ENCODE measurements at regions not wholly inside any gene's neighbourhood (a gene's known extent, or its start where the extent isn't known, plus 50 kb on each side); places are given as distances from the start of the nearest gene placed in this dataset.
"Not testable (repeated sequence)": the region's sequence is repeated elsewhere in the genome, so short reads cannot be mapped to it uniquely, and the experiment has no call there.

DNA sequence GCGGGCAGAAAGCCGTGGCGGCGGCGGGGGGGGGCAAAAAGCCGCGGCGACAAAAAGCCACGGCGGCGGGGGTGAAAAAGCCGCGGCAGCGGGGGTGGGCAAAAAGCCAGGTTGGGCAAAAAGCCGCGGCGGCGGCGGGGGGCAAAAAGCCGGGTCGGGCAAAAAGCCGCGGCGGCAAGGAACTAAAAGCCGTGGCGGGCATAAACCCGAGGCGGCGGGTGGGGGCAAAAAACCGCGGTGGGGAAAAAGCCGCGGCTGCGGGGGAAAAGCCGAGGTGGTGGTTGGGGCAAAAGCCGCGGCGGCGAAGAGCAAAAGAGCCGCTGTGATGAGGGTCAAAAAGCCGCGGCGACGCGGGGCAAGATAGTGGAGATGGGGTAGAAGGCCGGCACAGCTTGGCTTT, 1834.2 kb downstream of the FOXD4L5 start:
- DNase-seq = not testable (repeated sequence)

- not testable (repeated sequence) for DNase-seq
Measured at GRCh38 chr9:63425123-63425522, 1859.9 kb downstream of the FOXD4L5 start.

DNA sequence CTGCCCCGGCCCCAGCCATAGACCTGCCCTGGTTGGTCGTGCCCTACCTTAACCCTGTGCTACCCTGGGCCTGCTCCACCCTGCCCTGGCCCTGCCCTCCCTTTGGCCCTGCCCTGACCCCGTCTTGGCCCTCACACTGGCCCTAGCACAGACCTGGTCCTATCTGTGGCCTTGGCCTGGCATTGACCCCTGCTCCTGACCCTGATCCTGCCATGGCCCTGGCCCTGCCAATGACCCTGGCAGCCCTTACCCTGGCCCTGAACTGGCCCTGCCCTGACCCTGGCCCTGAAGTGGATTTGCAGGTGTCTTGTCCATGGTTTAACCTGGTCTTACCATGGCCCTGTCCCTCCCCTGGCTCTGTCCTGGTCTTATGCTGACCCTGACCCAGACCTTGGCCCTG, 1894.1 kb downstream of the FOXD4L5 start:
- not testable (repeated sequence) for DNase-seq

DNA sequence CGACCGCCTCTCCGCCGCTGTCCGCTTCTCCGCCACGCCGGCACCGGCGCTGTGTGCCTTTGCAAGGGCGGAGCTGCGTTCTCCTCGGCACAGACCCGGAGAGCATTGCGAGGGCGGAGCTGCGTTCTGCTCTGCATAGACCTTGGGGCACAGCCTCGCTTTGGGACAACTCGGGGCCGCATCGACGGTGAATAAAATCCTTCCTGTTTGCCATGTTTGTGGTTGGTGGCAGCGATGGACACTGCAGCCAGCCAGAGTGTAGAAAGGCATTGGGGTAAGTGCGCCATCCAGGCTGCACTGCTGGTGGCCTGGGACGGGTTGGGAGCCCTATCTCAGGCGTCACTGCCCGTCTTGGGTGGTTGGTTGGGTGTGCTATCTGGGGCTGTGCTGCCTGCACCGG, 1899.5 kb downstream of the FOXD4L5 start:
- DNase-seq = not testable (repeated sequence)

DNA sequence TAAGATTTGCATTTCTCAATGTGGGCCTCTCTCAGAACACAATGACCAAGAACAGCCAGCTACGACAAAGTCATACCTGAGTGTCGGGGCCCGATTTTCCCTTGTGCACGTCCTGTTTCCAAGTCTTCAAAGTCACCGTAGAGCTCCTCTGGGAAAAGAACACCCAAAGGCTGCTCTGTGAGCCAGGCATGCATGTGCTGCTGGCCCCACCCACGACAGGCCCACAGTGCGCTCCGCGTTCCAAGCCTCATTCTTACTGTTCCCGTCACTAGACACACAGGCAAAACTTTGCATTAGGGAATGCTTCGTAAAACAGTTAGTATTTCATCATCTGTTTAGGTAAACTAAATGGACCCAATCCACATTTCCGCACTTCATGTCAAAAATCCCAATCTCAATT, 1905.1 kb downstream of the FOXD4L5 start:
- DNase-seq = not testable (repeated sequence)

DNA sequence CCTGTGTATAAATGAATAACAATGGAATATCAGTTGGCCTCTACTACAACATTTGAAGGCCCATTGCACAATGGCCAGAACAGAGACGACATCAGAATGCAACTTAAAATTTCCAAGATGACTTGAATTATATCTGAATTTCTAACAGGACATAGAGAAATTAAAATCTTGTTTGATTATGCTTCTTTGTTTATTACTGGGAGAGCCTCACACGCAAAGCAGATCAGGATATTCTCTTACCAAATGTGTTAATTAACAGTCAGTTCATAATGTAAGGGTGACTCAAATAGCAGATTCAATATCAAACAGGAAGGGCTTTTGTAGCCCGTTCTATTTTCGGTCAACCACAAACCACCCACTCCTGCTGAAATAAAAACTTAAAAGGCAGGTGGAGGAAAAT, 1930.8 kb downstream of the FOXD4L5 start:
- DNase-seq = peak; percentile 44

- not testable (repeated sequence) for DNase-seq
Measured at GRCh38 chr9:63347347-63347746, 1937.7 kb downstream of the FOXD4L5 start.

DNA sequence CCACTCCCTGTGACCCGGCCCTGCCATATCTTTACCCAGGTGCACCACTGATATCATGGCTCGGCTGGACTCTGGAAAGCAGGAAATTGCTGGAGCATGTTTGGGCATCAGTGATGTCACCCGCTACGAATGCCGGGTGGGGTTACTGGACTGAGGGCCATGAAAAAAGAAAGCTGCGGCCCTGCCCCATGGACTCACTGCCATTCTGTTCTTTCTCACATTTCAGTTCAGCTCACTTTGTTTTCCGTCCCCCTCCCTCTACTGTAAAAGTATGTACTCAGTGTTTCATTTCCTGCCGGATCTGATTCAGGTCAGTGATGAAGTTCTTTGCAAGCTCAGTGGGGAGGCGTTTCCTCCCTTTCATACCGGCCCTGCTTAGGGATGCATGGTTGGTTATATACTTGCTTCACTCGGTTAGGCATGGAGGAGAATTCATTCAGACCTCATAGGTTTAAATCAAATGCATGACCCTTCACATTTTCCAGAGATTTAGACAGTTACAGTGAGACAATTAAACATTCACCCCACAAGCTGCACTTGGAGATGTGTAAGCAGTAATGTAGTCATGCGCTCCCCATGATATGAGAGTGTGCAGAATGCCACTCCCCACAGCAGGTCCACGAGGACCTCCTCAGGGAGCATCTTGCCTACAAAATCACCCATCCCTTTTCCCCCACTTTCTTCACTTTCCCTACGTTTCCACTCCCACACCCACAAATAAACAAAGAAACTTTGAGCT, 1938.5 kb downstream of the FOXD4L5 start:
- peak; percentile 60 for DNase-seq

DNA sequence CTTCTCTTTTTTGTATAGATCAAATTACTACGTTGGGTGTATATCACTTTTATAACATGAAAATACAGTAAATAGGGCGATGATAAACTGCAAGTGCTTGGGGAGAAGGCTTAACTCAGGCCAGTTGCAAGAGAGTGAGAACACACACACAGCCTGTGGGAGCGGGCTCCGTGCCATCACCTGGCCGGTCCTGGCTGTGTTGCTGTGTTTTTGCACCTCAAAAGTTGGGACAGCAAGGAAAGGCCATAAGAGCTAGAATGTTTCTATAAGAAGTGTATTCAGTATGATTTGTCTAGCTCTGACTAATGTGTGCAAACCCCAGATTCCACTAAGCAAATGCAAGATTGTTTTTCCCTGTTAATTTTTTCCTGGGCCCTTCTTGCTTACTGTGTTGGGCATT, 1940.6 kb downstream of the FOXD4L5 start:
- not testable (repeated sequence) for DNase-seq

GRCh38 chr9:63342528-63342927, 1942.5 kb downstream of the FOXD4L5 start:
- DNase-seq = peak; percentile 96

DNA sequence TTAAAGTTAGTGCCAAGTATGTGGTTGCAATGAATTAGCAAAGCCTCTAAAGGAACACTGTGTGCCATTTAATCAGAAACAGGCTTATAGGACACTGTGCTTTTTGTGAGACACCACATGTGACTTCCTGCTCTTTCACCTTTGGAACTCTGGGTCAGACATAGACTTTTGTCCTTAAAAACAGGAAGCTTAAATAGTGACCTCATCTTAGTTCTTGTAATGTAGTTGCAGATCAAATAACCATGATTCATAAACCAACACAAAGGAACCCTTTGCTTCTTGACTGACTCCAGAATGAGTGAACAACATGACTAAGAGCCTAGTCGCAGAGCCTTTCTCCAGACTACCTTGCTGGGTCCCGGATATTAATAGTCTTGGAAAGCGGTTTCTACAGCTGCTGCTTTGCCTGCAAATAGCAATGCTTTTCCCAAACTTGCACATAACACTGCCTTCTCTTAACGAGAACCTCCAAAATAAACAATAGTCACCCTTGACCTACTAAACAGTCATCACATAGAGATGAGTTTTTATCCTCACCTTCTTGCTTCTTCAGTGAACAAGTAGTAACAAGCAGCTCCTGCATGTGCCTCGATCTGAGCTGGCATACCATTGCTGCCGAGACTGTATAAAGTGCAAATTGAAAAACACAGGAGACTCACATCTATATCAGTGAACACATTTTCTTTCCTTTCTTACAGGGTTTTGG, 1947.0 kb downstream of the FOXD4L5 start:
- not testable (repeated sequence) for DNase-seq

DNA sequence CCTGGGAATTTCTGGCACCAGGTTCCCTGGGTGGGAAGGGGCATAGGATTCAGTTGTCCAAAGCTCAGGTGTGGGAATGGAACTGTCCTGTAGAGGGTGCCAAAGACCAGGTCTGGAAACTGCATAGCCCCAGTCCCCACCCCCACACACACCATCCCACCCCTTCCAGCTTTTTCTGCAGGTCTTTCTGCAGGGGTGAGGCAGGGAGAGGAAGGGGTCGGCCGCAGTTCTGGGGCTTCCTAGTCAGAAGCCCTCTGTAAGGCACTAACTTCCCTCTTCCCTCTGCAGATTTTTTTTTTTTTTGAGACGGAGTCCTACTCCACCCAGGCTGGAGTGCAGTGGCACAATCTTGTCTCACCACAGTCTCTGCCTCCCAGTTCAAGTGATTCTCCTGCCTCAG, 1949.7 kb downstream of the FOXD4L5 start:
- DNase-seq = not testable (repeated sequence)

- DNase-seq = not testable (repeated sequence)
Measured at GRCh38 chr9:63334187-63334586, 1950.8 kb downstream of the FOXD4L5 start.

DNA sequence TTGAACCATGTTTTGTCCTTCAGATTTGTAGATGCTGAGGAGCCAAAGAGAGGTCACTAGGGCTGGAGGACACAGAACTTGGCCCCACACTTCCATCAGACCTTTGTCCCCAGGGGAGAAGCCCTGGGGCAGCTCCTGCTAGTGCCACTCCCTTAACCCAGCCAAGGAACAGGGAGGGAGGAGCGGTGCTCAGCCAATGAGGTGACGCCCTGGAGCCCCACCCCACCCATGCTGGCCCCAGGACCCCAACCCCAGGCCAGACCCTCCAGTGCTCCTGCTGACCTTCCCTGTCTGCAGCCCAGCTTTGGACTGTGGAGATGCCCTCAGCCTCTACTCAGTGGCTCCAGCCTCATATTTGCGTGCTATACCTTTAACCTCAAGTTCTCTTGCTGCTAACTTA, 1951.9 kb downstream of the FOXD4L5 start:
- DNase-seq = not testable (repeated sequence)

DNA sequence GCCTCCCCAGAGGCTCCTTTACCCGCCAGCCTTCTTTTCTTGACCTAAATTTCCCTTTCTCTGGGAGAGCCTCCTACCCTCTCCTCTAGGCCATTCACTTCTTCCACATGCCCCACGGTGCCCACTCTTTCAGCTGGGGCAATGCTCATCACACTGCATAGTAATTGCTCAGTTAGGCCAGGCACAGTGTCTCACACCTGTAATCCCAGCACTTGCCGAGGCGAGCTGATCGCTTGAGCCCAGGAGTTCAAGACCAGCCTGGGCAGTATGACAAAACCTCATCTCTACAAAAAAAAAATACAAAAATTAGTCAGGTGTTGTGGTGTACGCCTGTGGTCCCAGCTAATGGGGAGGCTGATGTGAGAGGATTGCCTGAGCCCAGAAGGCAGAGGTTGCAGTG, 1956.7 kb downstream of the FOXD4L5 start:
- not testable (repeated sequence) for DNase-seq

DNA sequence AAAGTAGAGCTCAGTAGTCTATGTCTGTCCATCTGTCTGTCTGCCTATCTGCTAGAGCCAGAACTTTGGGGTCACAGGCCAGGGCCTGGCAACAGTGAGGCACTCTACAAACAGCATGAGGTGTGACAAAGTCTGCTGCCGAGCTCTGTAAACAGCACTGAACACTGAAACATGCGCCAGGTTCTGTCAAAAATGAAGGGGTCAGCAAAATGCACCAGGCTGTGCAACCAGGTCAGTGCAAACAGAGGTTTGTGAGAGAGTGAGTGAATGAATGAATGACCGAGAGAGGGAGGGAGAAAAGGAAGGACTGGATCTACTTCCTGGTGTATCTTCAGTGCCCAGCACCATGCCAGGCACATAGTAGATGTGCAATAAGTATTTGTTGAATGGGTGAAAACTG, 1957.8 kb downstream of the FOXD4L5 start:
- not testable (repeated sequence) for DNase-seq

DNA sequence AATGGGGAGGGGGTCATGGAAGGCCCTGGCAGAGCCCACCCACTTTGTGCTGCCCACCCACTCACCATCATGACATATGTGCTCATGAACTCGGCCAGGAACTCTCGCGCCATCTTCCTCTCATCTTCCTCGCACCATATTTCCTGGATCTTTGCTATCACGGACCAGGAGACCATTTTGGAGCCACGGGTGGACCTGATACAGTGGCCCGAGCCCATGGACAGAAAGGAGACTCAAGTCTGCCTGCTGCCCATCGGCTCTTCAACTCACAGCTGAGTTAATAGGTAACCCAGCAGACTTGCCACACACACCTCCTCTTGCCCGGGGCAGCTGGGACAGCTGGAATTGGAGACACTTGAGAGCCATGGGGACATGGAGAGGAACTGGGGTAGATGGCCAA, 1958.3 kb downstream of the FOXD4L5 start:
- not testable (repeated sequence) for DNase-seq

GRCh38 chr9:63325696-63326095, 1959.3 kb downstream of the FOXD4L5 start:
- DNase-seq = not testable (repeated sequence)

GRCh38 chr9:63318093-63318492, 1966.9 kb downstream of the FOXD4L5 start:
- DNase-seq = not testable (repeated sequence)

DNA sequence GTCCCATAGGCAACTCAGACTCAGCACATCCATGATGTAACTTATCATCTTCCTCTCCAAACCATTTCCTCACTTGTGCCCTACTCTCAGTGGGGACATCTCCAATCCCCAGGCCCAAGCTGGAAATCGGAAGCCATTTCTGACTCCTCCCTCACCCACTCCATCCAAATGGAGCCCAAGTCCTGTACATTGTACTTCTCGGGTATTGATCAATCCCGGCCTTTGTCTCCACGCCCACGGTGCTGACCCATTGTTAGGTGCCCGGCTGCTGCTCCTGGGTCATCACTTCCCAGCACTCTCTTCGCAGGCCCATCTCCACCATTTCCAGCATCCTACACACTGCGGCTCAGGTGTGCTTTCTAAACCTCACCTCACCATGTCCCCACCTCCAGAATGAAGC, 1969.6 kb downstream of the FOXD4L5 start:
- DNase-seq = not testable (repeated sequence)

DNA sequence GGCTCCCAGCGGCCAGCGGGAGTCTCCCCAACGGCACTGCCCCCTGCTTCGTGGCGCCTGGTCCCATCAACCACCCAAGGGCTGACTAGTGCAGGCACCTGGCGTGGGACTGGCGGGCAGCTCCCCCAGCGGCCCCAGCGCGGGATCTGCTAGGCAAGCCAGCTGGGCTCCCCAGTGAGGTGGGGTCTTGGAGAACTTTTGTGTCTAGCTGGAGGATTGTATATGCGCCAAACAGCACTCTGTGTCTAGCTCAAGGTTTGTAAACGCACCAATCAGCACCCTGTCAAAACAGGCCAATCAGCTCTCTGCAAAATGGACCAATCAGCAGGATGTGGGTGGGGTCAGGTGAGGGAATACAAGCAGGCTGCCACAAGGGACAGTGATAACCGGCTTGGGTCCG, 1988.2 kb downstream of the FOXD4L5 start:
- DNase-seq = peak; percentile 0

GRCh38 chr9:63296366-63296765, 1988.6 kb downstream of the FOXD4L5 start:
- DNase-seq = not testable (repeated sequence)

- DNase-seq = peak; percentile 18
Measured at GRCh38 chr9:63289971-63290370, 1995.0 kb downstream of the FOXD4L5 start.

Measured in hematopoietic multipotent progenitor cell treated with erythropoietin and hydrocortisone succinate and interleukin-3 and kit ligand, for 4 days (in vitro differentiated cells).